HepG2 (cell line): ENCODE measurements at regions not wholly inside any gene's neighbourhood (a gene's known extent, or its start where the extent isn't known, plus 50 kb on each side); places are given as distances from the start of the nearest gene placed in this dataset.
A peak's percentile ranks its signal among the peaks of the same experiment; 100 is the strongest.

Source experiments
- ATAC-seq: fragments of 200-7000 bp; cut with Tn5 transposase; 3 replicates; pipeline ENCODE4 v1.9.1; 2020; ENCODE audit warnings: mild to moderate bottlenecking, moderate library complexity
- BruUV-seq: library from RNA; stranded (reverse); fragments of 400-500 nt; replicated peaks from 2 replicates; lab custom pipeline; 2021; lab: Mats Ljungman, UMichigan
- CTCF ChIA-PET: fragments of 300-600 bp; formaldehyde crosslinking; extraction: SDS; loops from one replicate; lab custom pipeline; 2021; ENCODE audit warnings: low total read pairs, inconsistent platforms, low intra/inter-chr PET ratio; lab: Yijun Ruan, JAX
- POLR2A ChIA-PET: fragments of 350-600 bp; sonication (Branson Sonifier 250); formaldehyde crosslinking; loops from one replicate; lab custom pipeline; 2020; ENCODE audit warnings: antibody characterized with exemption, inconsistent platforms; lab: Yijun Ruan, JAX
- DNase-seq: peaks from one replicate; pipeline ENCODE4 v3.0.0-alpha.2; 2015; ENCODE audit warnings: low spot score
- FAIRE-seq: peaks from 3 replicates; lab custom pipeline; 2011; peaks lifted over from hg19 to GRCh38; lab: Jason Lieb, UNC
- H2AFZ ChIP-seq: one replicate; pipeline ENCODE4 v1.6.1; 2011; ENCODE audit warnings: low read length, inconsistent platforms
- H3K27ac ChIP-seq: fragments of 300-600 bp; 3 replicates; pipeline ENCODE4 v1.8.0; 2011; ENCODE audit warnings: mixed run types, mild to moderate bottlenecking, mixed read lengths, low read length, inconsistent platforms; ENCODE audit not compliant: insufficient read depth; ENCODE audit errors: extremely low read length
- H3K27me3 ChIP-seq, 2 experiments: fragments of 200-600 bp in 1 of 2; 2 replicates in 1 of 2; 3 replicates in 1 of 2; pipeline versions ENCODE4 v1.6.0 to v1.8.0; 2011; ENCODE audit warnings: low read length in 2 of 2, mild to moderate bottlenecking in 2 of 2, moderate library complexity in 2 of 2, inconsistent platforms in 1 of 2; ENCODE audit not compliant: insufficient read depth in 2 of 2, control insufficient read depth in 1 of 2
- H3K36me3 ChIP-seq, 2 experiments: fragments of 200-600 bp in 1 of 2; replicated peaks in 1 of 2; 2 replicates in 1 of 2; 3 replicates in 1 of 2; pipeline versions ENCODE4 v1.5.1 to v1.8.0; 2011; ENCODE audit warnings: low read length in 2 of 2, inconsistent platforms in 1 of 2; ENCODE audit not compliant: insufficient read depth in 2 of 2, control insufficient read depth in 1 of 2
- H3K4me1 ChIP-seq: 2 replicates; pipeline ENCODE4 v1.5.1; 2012; ENCODE audit warnings: low read length, inconsistent platforms; ENCODE audit not compliant: insufficient read depth
- H3K4me2 ChIP-seq: 2 replicates; pipeline ENCODE4 v1.6.0; 2011; ENCODE audit warnings: low read depth, low read length, inconsistent platforms
- H3K4me3 ChIP-seq, 3 experiments: fragments of 200-600 bp in 1 of 3; sonication (generic), shearing (Covaris generic) in 1 of 3; replicated peaks in 1 of 3; 2 replicates each; pipeline ENCODE4 v1.5.1; 2011 to 2016; ENCODE audit warnings: low read length in 3 of 3, inconsistent platforms in 2 of 3, low read depth in 2 of 3, mild to moderate bottlenecking in 2 of 3, control low read depth in 1 of 3, mixed read lengths in 1 of 3; ENCODE audit not compliant: insufficient read depth in 1 of 3
- H3K79me2 ChIP-seq: one replicate; pipeline ENCODE4 v1.6.1; 2011; ENCODE audit warnings: low read length, inconsistent platforms; ENCODE audit not compliant: insufficient read depth
- H3K9ac ChIP-seq: 2 replicates; pipeline ENCODE4 v1.6.0; 2011; ENCODE audit warnings: mild to moderate bottlenecking, low read depth, low read length, inconsistent platforms; ENCODE audit not compliant: insufficient read depth
- H3K9me3 ChIP-seq: 2 replicates; pipeline ENCODE4 v1.5.1; 2012; ENCODE audit warnings: mild to moderate bottlenecking, low read length
- H4K20me1 ChIP-seq: 2 replicates; pipeline ENCODE4 v1.6.0; 2011; ENCODE audit warnings: inconsistent platforms, mild to moderate bottlenecking, low read length, moderate library complexity; ENCODE audit not compliant: insufficient read depth
- CTCF ChIP-seq: sonication (generic); formaldehyde crosslinking; IDR thresholded peaks from 2 replicates; pipeline ENCODE4 v1.5.0; 2020; ENCODE audit warnings: mild to moderate bottlenecking, missing genetic modification reagents, moderate library complexity
- DRAP1 ChIP-seq: IDR thresholded peaks from 2 replicates; pipeline ENCODE4 v1.6.1; 2016; ENCODE audit warnings: missing genetic modification reagents, missing compliant biosample characterization
- POLR2A ChIP-seq, 2 experiments: IDR thresholded peaks; 2 replicates each; pipeline ENCODE4 v1.6.1; 2011; ENCODE audit warnings: low read depth in 2 of 2, low read length in 2 of 2, mild to moderate bottlenecking in 1 of 2, moderate library complexity in 1 of 2; ENCODE audit not compliant: insufficient read depth in 1 of 2
- RARG ChIP-seq: sonication (generic); formaldehyde crosslinking; IDR thresholded peaks from 2 replicates; pipeline ENCODE4 v1.4.0; 2020; ENCODE audit warnings: low read depth, mild to moderate bottlenecking, missing genetic modification reagents
- SMC3 ChIP-seq: IDR thresholded peaks from 2 replicates; pipeline ENCODE4 v1.6.1; 2011; ENCODE audit warnings: low read length, improper control_type of control experiment
- STAG1 ChIP-seq: sonication (generic); formaldehyde crosslinking; IDR thresholded peaks from 2 replicates; pipeline ENCODE4 v1.4.0; 2020; ENCODE audit warnings: missing genetic modification reagents
- ZBTB20 ChIP-seq: sonication (generic); formaldehyde crosslinking; IDR thresholded peaks from 2 replicates; pipeline ENCODE4 v1.8.1; 2023; ENCODE audit warnings: missing genetic modification reagents, low read depth, mild to moderate bottlenecking, borderline replicate concordance
- ZFP82 ChIP-seq: sonication (generic); formaldehyde crosslinking; IDR thresholded peaks from 2 replicates; pipeline ENCODE4 v1.5.1; 2020; ENCODE audit warnings: mild to moderate bottlenecking, missing genetic modification reagents, borderline replicate concordance
- ZNF574 ChIP-seq: sonication (generic); formaldehyde crosslinking; IDR thresholded peaks from 2 replicates; pipeline ENCODE4 v1.4.0; 2020; ENCODE audit warnings: missing genetic modification reagents
- ZNF816 ChIP-seq: sonication (generic); formaldehyde crosslinking; IDR thresholded peaks from 2 replicates; pipeline ENCODE4 v1.8.0; 2022; ENCODE audit warnings: missing genetic modification reagents, mild to moderate bottlenecking, borderline replicate concordance
- WGBS: methylation state at CpG from one replicate; pipeline ENCODE4 v1.1.6; 2017; ENCODE audit warnings: low lambda C conversion rate; 5-methylcytosine and 5-hydroxymethylcytosine counted together
- in situ Hi-C: cut with HindIII; loops from 2 replicates; pipeline ENCODE4 v1.10.0; 2017; ENCODE audit warnings: low pct_unique_long_range_greater_than_20kb; ENCODE audit not compliant: extremely low pct_ligation_motif_present
- intact Hi-C: fragments of 100-400 bp; cut with micrococcal nuclease; formaldehyde crosslinking; loops from one replicate; pipeline ENCODE4 v1.10.0; 2022; ENCODE audit not compliant: unreplicated experiment

GRCh38 chr15:70469182-70469581, 294.2 kb downstream of the UACA start (continued):
- TF ChIP-seq RARG (CRISPR knock-in tag) = no peak
- TF ChIP-seq ZFP82 (CRISPR knock-in tag) = no peak
- no peak for TF ChIP-seq DRAP1 (CRISPR knock-in tag)
- no peak for TF ChIP-seq ZBTB20 (CRISPR knock-in tag)

GRCh38 chr15:70466895-70467529, 296.3 kb downstream of the UACA start:
- in situ Hi-C loops = no loop called here
- POLR2A ChIA-PET = no interaction called here
- H3K36me3 ChIP-seq = no peaks in the 10 kb centered on the region
- H3K27ac ChIP-seq = no peak overlapping the region
- H3K79me2 ChIP-seq = no peaks in the 10 kb centered on the region
- BruUV-seq = no TSS peak
- 5% methylated on average over 2 of the region's 4 CpGs for WGBS
- no peak overlapping the region for H3K4me2 ChIP-seq
- H3K4me3 ChIP-seq = no peak overlapping the region
- no peaks in the 10 kb centered on the region for H3K4me1 ChIP-seq
- TF ChIP-seq CTCF (CRISPR knock-in tag) (peak; percentile 73), STAG1 (CRISPR knock-in tag) (peak; percentile 66), POLR2A (IDR thresholded peaks at IDR 0.05; ENCODE audit: insufficient read depth in 1 of 2, low read depth in 2 of 2, low read length in 2 of 2) (no peak), ZNF574 (CRISPR knock-in tag) (0 out of 2 replicates have a peak, but pooled peaks have one; percentile 25), ZNF816 (no peak), SMC3 (peak; percentile 59)
- TF ChIP-seq, all 625 proteins: peak for 4
- no peaks in the 10 kb centered on the region for H4K20me1 ChIP-seq
- DNase-seq (peak; percentile 29), FAIRE-seq (peak; percentile 28), ATAC-seq (peak; percentile 89)
- no peaks in the 10 kb centered on the region for H3K9me3 ChIP-seq
- no peak overlapping the region for H3K9ac ChIP-seq
- H2AFZ ChIP-seq = no peak overlapping the region
- CTCF ChIA-PET = interaction anchor here (1.1 to 1.4 kb wide), 2 partner anchors 98 to 207 kb away, joined by 3 read pairs; no protein-coding TSS in a partner anchor
- intact Hi-C loops = loop anchor here (10.0 kb wide), 1 partner anchor 742 kb away; no protein-coding TSS in a partner anchor
- H3K27me3 ChIP-seq = peaks cover 0 to 5% of the 10 kb centered on the region in 2 experiments; a peak in 2 of 5 replicates
